VCaP (cell line): ENCODE measurements at regions not wholly inside any gene's neighbourhood (a gene's known extent, or its start where the extent isn't known, plus 50 kb on each side); places are given as distances from the start of the nearest gene placed in this dataset.

Experiments
- H3K27ac ChIP-seq: fragments of 450-650 bp; 2 replicates; pipeline ENCODE4 v1.5.1; 2017
- TF ChIP-seq, protein P1 (sequence below): fragments of 450-650 bp; conservative IDR thresholded peaks from 2 replicates; pipeline ENCODE4 v1.5.1; 2017; ENCODE audit warnings: mild to moderate bottlenecking, moderate library complexity

DNA sequence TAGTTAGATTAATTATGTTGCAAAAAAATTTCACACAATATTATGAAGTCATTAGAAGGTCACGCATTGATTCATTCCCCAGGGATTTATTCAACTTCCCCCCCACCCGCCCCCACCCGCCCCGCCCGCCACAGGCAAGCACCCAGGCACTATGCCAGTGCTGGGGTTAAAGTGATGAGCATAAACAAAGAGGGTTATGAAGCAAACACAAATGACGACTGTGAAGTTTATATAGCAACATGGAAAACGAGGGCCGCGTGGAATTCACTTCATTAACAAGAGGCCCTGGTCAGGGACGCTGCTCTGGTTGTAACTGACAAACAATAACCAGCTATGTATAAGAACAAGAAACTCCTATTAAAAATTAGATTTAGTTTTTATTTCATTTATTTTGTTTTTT is 656.5 kb upstream of the COBL start:
- TF ChIP-seq, protein P1, sequence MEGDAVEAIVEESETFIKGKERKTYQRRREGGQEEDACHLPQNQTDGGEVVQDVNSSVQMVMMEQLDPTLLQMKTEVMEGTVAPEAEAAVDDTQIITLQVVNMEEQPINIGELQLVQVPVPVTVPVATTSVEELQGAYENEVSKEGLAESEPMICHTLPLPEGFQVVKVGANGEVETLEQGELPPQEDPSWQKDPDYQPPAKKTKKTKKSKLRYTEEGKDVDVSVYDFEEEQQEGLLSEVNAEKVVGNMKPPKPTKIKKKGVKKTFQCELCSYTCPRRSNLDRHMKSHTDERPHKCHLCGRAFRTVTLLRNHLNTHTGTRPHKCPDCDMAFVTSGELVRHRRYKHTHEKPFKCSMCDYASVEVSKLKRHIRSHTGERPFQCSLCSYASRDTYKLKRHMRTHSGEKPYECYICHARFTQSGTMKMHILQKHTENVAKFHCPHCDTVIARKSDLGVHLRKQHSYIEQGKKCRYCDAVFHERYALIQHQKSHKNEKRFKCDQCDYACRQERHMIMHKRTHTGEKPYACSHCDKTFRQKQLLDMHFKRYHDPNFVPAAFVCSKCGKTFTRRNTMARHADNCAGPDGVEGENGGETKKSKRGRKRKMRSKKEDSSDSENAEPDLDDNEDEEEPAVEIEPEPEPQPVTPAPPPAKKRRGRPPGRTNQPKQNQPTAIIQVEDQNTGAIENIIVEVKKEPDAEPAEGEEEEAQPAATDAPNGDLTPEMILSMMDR, result no peak

DNA sequence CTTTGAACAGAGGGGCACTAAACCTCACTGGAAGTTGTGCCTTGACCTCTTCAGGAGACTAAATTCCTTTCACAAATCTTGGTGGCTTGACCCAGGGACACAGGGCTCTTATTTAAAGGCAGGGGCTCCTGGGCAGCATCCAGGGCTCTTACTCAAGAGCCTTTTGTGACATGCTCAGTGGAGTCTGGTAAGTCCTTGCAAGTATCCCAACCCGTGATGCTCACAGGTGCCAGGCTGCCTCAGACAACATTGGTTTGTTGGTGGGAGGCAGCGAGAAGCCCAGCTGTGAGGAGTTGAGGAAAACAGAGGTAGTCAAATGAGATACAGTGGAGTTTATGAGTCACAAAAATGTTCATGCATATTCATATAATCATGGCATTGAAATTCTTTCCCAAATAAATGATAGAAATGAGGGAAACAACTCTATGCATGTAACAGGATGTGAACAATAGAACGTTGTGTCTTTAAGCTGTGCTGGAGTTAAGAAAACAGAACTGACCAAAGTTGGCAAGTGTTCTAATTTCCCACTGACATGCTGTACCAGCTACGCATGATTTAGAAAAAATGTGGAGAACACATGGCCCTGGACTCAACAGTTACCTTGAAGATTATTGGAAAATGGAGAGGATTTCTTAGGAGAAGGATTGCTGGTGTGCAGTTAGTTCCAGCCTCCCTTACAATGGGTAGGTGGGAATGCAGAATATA is 654.5 kb upstream of the COBL start:
- no peak overlapping the region for H3K27ac ChIP-seq
- TF ChIP-seq, protein P1, result no peak

More for the DNA sequence above, 656.5 kb upstream of the COBL start:
- no peak overlapping the region for H3K27ac ChIP-seq

DNA sequence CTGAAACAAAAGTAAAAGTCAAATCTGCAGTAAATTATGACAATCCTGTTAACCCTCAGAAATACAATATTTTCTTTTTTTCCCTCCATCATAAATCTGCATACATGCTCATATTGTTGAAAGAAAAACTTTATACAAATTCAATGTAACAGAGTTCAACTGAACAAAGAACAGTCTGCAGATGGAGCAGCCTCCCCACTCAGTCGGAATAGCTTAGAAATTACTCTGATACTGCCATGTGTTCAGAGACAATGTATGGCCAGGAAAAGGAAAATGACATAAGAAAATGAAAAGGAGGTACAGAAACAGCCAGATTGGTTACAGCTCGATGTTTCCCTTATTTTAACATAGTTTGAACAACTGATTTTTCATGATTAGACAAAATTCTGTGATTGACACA is 651.9 kb upstream of the COBL start:
- TF ChIP-seq, protein P1, result no peak
- no peak overlapping the region for H3K27ac ChIP-seq

DNA sequence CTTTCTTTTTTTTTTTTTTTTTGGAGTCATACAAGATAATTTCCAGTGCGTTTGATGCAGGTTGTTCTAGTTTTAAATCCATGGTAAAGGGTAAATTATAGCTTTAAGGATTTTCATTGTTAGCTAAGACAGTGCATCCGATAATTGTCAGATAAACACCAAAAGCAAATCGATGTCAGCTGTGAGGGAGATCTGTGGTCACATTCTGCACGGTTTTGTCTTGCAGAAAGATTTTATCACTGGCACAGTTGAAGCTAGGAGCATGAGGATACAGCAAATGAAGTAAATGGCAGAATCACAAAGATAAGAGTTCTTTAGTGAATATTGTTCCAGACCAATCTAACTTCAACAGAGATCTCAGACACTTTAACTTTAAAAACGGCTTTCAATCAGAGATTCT is 648.8 kb upstream of the COBL start:
- H3K27ac ChIP-seq, result no peak overlapping the region
- TF ChIP-seq, protein P1, result no peak

DNA sequence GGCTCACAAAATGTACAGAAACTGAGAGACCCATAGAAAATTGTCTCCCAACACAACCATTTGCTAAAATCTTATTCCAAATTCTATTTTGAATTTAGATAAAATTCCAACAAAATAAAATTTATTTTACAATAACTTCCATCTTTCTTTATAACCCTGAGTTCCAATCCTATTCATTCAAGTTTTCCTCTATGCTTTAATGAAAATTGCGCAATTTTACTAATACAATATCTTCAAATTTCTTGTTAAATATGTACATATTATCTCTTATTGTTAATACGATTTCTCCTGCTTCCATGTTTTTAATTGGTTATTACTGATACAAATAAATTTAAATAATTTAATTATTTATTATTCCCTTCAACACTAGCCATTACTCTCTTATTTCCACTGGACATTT is 645.2 kb upstream of the COBL start:
- TF ChIP-seq, protein P1, result no peak
- no peak overlapping the region for H3K27ac ChIP-seq

DNA sequence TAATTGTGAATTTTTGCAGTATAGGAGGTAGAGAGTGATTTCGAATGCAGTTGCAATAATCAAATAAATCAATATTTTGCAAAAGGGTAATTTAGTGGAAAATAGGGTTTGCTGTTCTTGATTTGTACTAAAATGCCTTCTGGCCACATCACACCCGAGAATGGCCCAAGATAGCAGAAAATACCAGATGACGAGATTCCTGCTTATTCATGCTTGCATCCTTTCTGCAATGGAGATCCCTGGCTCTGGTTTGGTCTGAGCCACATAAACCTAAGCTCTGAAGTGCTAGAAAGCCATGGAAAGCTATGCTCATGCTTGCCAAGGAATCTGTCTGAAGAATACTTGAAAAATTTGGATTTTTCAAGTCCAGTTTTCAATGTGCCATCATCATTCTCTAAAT is 634.2 kb upstream of the COBL start:
- TF ChIP-seq, protein P1, result no peak
- H3K27ac ChIP-seq, result no peak overlapping the region

DNA sequence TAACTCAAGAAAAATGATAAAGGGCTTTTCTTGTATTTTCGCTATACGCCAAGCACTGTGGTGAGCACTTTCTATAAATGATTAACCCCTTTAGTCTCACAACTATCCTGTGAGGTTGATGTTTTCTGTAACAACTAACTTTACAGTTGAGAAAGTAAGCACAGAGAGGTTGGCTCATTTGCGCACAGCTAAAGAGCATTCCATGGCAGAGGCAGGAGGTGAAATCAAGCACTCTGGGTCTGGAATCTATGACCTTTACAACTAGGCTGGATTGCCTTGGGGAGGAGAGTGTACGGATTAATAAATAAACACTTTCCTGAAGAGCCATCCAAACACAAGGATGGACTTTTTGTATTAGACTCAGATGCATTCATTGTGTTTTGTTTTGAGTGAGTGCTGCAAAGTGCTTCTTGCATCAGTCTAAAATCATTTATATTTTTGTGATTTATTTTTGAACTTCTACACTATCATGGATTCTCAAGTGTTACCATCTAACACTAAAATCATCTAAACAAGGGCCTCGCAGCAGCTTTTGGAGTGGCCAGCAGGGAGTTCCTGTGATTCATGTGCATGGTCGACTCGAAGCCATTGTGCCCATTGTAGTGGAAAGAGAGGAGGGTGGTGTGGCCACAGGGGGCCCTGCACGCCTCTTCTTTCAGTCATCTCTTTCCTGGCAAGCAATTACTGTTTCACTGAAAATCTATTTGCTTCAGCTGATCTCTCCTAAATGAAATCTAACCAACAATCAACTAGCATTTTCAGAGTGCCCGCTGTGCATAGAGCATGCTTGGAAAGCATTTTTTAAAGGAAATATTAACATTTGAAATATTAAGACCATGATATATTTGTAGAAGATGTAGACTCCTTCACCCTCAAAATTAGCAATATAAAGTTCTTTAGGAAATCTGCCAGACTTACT is 633.4 kb upstream of the COBL start:
- TF ChIP-seq, protein P1, result no peak
- no peak overlapping the region for H3K27ac ChIP-seq
